ENCODE measurements at regions not wholly inside any gene's neighbourhood (a gene's known extent, or its start where the extent isn't known, plus 50 kb on each side); places are given as distances from the start of the nearest gene placed in this dataset.
"Not testable (repeated sequence)": the region's sequence is repeated elsewhere in the genome, so short reads cannot be mapped to it uniquely, and the experiment has no call there.

DNA sequence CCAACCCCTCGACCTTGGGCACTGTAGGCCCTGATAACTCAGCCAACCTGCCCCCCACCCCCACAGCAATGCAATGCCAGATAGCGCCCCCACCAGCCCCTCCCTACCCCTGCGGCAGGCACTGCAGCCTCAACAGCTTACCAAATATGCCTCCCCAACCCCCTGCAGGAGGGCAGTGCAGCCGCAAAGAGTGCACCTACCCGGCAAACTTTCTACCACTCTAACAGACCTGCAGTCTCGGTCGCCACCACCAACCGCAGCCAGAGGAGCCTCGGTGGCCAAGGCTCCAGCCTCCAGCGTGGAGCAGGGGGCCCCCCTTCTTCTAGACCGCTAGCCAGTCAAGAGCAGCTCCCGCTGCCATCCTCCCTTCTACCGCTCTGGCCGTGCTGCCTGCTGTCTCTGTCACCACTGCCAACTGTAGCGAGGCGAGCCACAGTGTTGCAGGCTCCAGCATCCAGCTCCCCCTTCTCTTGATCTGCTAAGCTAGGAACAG lies 67.7 kb upstream of the THOC3 start:
- TF ChIP-seq, protein P1, sequence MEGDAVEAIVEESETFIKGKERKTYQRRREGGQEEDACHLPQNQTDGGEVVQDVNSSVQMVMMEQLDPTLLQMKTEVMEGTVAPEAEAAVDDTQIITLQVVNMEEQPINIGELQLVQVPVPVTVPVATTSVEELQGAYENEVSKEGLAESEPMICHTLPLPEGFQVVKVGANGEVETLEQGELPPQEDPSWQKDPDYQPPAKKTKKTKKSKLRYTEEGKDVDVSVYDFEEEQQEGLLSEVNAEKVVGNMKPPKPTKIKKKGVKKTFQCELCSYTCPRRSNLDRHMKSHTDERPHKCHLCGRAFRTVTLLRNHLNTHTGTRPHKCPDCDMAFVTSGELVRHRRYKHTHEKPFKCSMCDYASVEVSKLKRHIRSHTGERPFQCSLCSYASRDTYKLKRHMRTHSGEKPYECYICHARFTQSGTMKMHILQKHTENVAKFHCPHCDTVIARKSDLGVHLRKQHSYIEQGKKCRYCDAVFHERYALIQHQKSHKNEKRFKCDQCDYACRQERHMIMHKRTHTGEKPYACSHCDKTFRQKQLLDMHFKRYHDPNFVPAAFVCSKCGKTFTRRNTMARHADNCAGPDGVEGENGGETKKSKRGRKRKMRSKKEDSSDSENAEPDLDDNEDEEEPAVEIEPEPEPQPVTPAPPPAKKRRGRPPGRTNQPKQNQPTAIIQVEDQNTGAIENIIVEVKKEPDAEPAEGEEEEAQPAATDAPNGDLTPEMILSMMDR (IDR thresholded peaks at IDR 0.05) = not testable (repeated sequence)
- not testable (repeated sequence) for TF ChIP-seq POLR2AphosphoS5 (IDR thresholded peaks at IDR 0.05)

All from sigmoid colon (tissue), 4 donors.